Lung microvascular endothelial cell (primary cell): ENCODE measurements at regions not wholly inside any gene's neighbourhood (a gene's known extent, or its start where the extent isn't known, plus 50 kb on each side); places are given as distances from the start of the nearest gene placed in this dataset.
"Not testable (repeated sequence)": the region's sequence is repeated elsewhere in the genome, so short reads cannot be mapped to it uniquely, and the experiment has no call there.

Source experiments
- DNase-seq, 2 donors: peaks; one replicate each; pipeline versions ENCODE4 v3.0.0 to v3.0.0-alpha.2; 2010; ENCODE audit warnings: low read depth in 2 of 2

DNA sequence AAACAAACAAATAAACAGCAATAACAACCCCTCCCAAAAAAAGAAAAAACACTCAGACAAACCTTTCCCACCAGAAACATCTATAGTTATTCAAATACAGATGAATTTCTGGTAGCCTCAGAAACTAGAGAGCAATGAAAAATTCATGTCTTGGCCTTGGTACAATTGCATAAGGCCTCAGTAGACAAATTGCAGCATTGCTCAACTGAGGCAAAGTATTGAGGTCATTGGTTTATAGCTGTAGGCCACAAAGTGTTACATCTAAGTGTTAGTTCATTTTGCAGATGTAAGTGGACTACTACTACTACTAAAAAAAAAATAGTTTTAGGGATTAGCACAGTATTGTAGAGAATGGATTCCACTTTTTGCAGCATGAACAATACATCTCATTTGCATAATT, 2268.3 kb downstream of the ARAP2 start:
- no peak for DNase-seq

DNA sequence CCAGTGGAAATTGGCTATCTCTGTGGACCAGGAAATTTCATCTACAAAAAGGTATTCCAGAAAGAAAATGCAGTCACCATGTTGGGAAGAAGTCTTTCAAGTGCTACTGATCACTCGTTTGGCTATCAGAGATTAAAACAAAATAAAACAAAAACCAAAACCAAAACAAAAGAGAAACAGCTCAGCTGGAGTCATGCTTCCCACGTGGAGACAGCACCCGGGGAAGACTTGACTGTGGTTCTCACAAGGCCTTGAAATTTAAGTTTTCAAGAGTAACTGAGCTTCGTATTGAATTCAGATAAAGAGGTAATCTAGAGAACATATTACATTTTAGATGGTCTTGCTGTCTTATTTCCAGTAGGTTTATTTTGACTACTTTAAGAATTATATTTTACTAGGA, 2264.5 kb downstream of the ARAP2 start:
- DNase-seq: not testable (repeated sequence)

DNA sequence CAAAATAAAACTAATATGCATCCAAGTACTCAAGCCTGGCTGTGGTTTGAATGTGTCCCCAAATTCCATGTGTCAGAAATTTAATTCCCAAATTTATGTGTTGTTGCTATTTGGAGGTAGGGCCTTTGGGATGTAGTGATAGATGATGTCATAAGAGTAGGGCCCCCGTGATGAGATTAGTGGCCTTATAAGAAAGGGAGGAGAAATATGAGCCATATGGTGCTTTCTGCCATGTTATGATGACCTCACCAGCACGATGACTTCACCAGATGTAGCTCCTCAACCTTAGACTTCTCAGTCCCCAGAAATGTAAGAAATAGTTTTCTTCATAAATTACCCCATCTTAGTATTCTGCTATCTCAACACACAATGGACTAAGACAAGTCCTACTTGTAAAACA, 2264.0 kb downstream of the ARAP2 start:
- no peak for DNase-seq

DNA sequence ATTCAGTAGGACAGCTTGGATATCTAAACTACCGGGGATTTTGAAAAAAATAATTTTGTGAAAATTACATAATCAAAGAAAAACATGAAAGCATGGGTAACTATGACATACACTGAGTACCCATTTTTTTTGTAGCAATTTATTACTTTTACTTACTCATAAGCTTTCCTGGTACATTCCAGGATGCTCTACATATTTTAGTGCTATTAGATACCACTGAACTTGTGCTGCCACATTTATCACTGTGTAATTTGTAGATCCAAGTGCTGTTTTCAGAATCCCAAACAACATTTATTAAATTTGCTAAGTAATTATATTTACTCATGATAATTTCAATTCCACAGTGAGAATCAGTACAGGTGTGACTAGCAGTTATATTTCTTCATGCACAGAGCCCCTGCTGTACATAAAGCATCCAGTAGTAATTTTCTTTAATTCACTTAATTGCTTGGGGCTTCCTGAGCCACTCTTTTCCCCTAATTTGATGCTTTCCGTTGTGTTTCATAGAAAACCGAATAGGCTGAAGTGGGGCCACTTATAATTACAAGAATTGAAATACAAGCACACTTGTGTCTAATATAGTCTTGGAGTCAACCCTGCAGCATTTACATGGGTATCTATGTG, 2254.4 kb downstream of the ARAP2 start:
- no peak for DNase-seq

DNA sequence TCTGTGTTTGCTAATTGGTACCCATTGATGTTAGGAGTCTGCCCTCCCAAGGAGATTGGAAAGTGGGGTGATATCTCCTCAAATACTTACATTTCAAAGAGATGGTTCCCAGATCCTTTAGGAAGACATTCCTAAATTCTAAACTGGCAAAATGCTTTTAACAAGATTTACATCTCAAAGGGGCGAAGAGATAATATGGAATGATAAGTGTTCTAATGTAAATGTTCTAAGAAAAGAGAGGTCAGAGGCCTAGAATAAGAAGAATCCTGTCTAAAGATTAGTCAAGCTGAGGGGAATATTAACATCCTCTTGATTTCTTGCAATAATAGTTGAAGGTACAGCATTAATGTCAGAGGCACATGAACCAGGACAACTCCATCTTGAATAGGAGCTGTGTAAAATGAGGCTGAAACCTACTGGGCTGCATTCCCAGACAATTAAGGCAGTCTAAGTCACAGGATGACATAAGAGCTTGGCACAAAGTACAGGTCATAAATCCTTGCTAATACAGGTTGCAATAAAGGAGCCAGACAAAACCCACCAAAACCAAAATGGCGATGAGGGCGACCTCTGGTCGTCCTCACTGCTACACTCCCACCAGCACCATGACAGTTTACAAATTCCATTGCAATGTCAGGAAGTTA, 2248.1 kb downstream of the ARAP2 start:
- no peak for DNase-seq

DNA sequence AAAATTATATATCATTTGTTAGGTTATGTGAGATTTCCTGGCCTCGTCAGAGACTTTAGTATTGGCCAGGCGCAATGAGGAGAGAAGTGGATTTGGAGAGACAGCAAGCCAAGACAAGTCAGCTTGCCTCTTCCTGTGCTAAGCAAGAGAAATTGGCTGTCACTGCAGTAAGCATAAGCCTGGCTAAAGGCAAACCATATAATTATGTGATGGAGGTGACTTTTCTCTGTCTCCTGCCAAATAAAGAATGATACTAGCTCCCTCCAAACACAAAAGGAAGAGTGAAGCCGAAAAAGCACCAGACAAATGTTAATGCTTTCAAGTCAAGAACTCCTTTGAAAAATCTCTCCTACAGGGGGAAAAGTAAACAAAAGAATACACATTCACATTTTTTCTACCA, 2246.0 kb downstream of the ARAP2 start:
- DNase-seq: no peak

DNA sequence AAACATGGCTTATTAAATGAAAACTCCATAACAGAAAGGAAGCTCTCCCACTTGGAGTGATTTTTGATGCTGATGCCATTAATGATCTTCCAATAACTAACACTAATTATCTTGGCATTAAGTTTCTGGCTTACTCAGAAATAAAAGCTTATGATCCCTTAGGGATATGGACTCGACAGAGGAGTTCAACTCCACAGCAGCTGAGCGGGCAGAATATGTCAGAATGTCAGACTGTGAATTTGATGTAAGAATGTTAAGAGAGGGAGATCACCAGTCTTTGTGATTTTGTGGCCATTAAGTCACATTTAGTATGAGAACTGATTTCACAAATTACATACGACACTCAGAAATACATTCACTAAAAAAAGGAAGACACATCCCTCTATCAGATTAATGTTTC, 2244.0 kb downstream of the ARAP2 start:
- DNase-seq: no peak

DNA sequence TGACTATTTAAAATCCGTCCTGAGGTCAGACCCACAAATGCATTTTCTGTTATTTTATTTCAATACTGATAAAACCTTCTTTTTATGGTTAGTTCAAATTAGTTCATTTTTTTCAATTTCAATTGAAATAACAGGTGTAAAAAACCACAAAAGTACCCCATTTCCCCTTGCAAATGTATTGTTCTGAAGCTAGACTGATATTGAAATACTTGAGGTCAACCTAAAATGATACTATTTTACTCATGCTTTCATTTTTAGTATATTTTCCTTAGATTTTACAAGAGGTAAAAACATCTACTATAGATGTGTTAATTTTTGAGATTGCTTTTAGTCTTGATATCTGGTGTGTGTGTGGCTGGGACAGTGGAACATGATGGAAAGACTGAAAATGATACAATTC, 2237.8 kb downstream of the ARAP2 start:
- DNase-seq: not testable (repeated sequence)

DNA sequence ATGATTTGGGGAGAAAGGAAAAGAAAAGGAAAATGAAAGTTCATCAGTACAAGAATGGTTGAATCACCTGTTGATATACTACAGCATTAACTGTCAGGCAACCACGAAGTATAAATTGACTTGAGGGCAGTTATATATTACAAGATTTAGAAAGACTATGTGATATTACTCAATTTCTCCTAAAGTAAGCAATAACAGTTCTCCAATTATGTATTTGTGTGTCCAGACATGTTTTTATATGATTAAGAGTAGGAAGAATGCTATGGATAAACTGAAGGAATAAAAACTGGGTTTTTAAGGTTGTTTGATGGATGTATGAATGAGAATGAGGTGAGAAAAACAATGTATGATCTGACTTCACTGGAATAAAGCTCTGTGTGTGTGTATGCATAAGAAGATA, 2234.4 kb downstream of the ARAP2 start:
- no peak for DNase-seq

DNA sequence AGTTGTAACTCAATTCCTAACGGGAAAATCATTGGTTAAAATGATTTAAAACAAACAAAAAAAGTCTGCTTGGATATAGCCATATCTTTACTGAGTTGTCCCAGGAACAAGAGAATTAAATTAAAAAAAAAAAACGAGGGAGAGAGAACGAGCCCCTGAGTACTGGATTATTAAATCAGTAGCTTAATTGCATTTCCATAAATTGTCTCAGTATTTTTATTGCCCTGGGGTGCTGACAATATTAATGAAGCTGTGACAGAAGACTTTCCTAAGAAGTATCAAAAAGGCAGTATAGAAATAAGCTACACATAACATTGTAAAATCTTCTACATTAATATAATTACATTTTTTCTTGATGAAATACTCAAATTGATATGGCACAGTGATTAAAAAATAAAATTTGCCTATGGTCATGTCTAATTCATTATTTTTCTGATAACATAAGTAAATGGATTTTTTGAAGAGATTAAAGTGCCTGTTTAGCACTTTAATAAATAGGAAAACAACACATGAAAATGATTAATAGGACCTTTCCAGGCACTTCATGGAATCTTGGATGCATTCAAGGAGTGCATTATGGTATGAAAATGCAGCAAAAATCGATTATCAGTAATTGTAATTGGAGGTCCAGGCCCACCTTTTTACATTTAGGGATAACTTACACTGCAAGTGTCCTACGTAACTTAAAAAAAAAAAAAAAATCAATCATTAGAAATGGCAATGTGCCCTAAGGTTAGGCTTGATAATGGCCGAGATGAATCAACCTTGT, 2233.4 kb downstream of the ARAP2 start:
- no peak for DNase-seq

DNA sequence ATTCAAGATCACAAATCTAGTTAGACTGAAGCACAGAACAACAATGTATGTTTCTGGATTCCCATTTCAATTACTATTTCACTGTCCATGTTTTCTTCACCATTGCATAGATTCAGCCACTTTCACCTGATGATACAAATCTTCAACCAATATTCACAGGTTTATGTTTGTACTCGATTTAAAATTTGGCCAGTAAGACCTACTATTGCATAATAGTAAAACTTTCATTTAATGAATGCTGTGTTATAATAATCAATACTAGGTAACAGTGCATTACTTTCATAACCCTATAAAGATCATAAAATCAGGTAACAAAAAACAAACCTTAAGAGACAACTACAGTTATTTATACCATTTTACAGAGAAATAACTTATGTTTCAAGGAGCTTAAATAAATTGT, 2209.1 kb downstream of the ARAP2 start:
- no peak for DNase-seq

DNA sequence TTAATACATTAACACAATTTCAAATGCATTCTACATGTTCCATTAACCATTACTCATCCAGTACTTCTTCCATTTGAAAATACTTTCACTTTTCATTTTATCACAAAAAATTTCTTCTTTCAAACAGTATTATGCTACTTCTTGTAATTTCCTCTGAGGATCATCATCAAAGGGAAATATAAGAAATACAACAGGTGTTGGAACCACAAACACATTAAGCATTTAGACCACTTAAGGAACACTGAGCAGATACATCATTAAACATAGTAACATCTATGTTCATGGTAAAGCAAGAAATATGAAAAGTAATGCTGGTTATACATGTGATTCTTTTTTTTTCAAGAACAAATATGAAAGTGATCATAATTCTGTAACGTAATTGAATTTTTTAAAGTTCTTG, 2207.0 kb downstream of the ARAP2 start:
- DNase-seq: no peak

DNA sequence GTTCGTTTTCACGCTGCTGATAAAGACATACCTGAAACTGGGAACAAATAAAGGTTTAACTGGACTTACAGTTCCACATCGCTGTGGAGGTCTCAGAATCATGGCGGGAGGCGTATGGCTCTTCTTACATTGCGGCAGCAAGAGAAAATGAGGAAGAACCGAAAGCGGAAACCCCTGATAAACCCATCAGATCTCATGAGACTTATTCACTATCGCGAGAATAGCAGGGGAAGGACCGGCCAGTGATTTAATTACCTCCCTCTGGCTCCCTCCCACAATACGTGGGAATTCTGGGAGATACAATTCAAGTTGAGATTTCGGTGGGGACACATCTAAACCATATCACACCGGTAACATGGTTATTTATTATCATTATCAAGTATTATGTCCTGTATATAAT, 2204.5 kb downstream of the ARAP2 start:
- no peak for DNase-seq

DNA sequence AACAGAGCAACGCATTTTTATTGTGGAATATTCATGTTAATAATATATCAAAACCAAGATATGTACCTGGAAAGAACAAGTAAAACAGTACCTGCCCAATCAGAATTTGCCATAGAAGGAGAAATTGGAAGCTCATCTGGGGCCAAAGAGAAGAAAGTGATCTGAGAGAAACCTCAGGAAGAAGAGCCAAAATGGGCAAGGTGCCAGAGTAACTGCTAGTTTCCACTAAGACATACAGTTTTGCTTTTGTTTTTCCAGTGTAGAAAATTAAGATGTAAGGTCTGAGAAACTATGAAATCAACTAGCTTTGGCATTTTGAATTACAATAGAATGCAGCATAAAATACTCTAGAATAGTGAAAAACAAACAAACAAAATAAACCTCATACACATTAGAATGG, 2201.2 kb downstream of the ARAP2 start:
- no peak for DNase-seq

DNA sequence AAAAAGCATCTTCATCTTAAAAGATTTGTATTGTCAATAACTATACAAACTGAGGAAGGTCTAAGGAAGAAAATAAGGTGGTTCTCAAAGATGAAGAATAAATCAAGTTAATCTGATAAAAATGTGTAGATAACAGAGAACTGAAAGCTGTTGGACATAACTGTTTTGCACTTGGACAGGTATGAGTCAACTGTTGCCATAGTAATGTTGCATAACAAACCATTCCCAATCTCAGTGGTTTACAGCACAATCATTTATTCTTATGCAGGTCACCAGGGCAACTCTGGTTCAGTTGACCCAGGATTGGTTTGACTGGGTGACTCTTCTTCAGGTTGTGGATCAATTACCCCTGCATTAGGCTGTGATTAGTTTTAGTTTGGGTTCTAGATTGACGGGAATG, 2197.7 kb downstream of the ARAP2 start:
- no peak for DNase-seq

DNA sequence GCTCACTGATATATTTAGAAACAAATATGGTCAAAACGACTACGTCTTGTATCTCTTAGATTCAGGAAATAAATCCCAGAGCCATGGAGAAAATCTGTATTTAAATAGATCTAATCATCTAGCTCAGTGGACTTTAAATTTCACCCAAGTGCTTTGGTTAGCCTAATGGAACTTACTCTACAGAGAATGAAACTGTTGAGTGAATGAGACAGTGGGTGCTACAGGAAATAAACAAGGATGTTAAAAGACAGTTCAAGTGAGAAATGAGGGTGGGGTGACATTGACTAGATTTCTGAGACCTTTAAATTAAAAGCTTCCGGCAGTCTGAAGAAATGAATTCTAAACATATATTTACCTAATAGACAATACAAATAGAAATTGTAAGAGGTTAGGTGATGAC, 2197.0 kb downstream of the ARAP2 start:
- no peak for DNase-seq

DNA sequence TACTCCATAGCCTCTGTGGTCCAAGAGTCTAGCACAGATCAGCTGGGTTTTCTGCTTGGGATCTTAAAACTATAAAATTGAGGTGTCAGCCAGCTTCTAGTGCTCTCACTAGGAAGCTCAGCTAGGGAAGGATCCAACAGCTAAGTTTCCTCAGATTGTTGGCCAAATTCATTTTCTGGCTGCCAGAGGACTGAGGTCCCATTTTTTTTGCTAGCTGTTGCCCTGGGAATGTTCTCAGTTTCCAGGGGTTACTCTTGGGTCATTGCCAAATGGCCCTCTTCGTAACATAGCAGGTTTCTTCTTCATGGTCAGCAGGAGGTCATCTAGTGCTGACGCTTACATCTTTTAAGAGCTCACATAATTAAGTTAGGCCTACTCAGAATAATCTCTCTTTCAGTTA, 2178.2 kb downstream of the ARAP2 start:
- no peak for DNase-seq

DNA sequence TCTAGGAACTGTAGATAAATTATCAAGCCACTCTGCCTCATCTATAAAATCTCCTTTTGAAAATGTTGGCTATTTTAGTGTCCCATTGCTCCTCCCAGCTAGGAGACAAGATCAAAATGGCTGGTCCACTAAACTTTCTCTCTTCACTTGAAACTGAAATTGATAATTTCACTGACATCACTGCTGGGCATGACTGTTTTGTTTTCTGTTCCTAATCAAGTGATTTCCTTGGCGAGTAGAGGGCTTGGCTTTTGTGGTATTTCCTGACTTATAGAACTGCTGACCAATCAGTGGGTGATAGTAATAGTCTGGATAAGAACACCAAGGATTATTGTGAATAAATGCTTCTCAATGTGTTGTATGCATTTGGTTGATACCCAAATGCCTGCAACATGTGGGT, 2152.9 kb downstream of the ARAP2 start:
- no peak for DNase-seq

DNA sequence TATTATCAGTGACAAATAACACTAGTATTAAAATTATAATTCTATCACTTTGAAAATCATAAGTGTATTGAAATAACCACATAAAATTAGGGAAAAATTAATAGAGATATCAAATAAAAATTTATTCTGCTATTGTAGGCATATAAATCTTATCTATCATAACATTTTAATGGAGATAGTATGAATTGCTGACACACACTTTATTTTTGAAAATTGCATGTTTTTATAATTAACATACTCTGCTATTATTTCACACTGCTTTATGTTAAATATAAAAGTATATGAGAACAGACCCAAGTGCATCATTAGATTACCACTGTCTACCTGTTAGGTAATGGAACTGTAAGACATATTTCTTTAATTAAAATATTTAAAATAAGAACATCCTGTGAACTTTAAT, 2150.2 kb downstream of the ARAP2 start:
- no peak for DNase-seq

DNA sequence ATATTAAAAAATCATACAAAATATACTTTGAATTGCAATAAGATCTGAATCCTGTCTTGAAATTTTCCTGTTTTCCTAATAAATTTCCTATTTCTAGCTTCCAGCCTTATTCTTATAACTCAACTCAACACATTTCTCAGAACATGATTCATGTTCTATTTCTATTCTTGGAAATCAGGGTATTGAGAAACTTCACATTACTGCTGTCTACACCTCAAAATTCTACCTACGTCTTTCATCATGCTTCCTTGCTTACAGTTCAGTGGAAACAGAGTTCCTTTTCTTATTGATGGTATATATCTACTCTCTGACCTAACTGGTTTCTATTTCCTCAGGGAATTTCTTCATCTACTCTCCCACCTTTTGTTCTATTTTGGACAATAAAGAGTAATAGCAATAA, 2139.0 kb downstream of the ARAP2 start:
- no peak for DNase-seq

DNA sequence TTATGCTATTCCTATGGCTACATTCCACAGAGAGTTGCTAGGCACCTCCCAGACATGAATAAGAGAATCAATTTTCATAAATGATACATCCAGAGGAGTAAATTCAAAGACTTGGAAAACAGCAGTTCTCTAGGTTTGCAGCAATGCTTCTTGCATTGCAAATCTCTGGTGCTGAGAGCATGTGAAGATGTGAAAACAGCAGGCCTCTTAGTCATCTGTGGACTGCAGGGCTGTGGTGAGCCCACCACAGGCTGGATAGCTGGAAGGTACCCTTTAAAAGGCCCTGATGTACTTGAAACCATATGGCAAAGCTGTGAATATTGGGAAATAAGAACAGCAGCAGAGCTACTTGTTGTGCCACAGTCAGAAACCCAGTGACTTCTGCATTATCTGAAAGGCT, 2135.9 kb downstream of the ARAP2 start:
- no peak for DNase-seq

DNA sequence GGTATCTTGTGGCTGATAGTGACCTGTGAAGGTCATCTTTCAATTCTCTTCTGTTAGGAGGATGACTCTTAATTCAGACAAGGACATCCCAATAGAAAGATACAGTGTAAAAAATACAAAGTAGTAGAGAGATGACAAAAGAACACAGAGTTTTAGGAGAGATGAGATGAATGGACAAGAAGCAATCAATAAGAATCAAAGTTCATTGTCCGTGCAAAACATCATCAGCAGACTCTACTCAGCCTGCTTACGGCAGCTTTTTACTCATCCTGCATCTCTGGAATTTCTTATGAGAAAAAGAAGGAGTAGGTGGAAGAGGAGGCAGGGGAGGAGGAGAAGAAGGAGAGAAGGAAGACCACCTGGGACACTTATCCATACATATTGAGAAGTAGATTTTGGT, 2131.7 kb downstream of the ARAP2 start:
- DNase-seq: no peak

DNA sequence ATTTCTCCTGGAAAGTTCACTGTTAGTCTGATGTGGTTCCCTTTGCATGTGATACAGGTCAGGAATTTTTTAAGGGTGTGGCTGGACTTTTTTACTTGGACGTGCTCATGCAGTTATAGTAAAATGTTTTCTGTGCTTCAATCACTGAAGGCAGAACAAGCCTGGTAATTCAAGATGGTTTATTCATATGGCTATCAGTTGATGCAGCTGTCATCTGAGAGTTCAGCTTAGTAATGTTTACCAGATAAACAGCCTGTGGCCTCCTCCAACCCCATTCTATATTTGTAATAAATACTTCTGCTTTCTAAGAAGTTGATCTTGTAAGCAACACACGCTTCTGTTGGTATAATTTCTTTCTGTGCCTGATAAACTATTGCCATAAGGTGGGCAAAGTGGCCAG, 2105.9 kb downstream of the ARAP2 start:
- no peak for DNase-seq
